ENCODE measurements at regions not wholly inside any gene's neighbourhood (a gene's known extent, or its start where the extent isn't known, plus 50 kb on each side); places are given as distances from the start of the nearest gene placed in this dataset.
A peak's percentile ranks its signal among the peaks of the same experiment; 100 is the strongest.

- Mint-ChIP-seq H3K36me3 (ENCODE audit: low read depth) (no peaks in the 10 kb centered on the region), H3K27me3 (no peaks in the 10 kb centered on the region), H3K9me3 (no peaks in the 10 kb centered on the region), H3K27ac (no peak overlapping the region), H3K4me1 (no peaks in the 10 kb centered on the region), H3K4me3 (no peak overlapping the region)
- ATAC-seq (no peak), DNase-seq (no peak)
These were observed 569.6 kb downstream of the EBF1 start for GRCh38 chr5:158530115-158530514.

DNA sequence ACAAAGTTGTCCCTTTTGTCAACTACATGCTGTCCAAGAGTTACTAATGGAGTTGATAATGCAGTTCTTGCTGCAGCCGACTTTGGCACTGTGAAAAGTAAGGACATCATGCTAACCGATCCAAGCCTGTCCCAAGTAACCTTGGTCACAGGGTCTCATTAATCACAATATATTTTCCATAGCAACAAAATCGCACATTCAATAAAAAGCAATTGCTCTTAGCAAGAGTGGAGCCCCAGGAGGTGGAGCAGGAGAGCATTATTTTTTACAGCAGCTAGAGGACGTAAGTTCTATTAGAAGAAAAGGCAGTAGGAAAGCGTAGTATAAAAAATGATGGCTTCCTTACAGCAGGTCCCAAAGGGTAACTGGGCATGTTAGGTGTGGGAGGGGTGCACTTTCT lies 570.3 kb downstream of the EBF1 start:
- H3K36me3 Mint-ChIP-seq (ENCODE audit: low read depth) = no peaks in the 10 kb centered on the region
- DNase-seq = no peak
- no peaks in the 10 kb centered on the region for H3K4me1 Mint-ChIP-seq
- no peaks in the 10 kb centered on the region for H3K9me3 Mint-ChIP-seq
- H3K4me3 Mint-ChIP-seq = no peak overlapping the region
- no peak for ATAC-seq
- H3K27ac Mint-ChIP-seq = no peak overlapping the region
- H3K27me3 Mint-ChIP-seq = no peaks in the 10 kb centered on the region

DNA sequence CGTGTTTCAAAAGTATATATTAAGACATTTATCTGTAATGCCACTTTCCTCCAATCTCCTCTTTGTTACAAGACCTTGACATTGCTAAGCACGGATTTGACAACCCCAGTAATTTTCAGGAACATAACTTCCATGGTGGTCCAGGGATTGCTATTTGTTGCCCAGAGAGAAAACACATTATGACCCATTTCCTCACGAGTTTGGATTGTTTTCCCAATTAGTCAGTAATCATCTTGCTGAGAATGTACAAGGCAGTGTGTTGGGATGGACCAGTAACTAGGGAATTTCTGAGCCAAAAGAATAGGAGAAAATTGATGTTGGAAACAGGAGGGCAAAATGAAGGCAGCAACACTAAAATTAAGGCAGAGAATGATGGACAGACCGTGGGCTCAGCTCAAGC lies 574.1 kb downstream of the EBF1 start:
- Mint-ChIP-seq H3K9me3 (no peaks in the 10 kb centered on the region), H3K27me3 (no peaks in the 10 kb centered on the region), H3K27ac (no peak overlapping the region), H3K4me3 (no peak overlapping the region), H3K36me3 (ENCODE audit: low read depth) (no peaks in the 10 kb centered on the region), H3K4me1 (no peaks in the 10 kb centered on the region)
- ATAC-seq (no peak), DNase-seq (no peak)

GRCh38 chr5:158524070-158524469 lies 575.6 kb downstream of the EBF1 start:
- H3K36me3 Mint-ChIP-seq (ENCODE audit: low read depth) = no peaks in the 10 kb centered on the region
- no peak overlapping the region for H3K4me3 Mint-ChIP-seq
- H3K9me3 Mint-ChIP-seq = no peaks in the 10 kb centered on the region
- no peaks in the 10 kb centered on the region for H3K27me3 Mint-ChIP-seq
- no peak overlapping the region for H3K27ac Mint-ChIP-seq
- ATAC-seq (no peak), DNase-seq (no peak)
- H3K4me1 Mint-ChIP-seq = no peaks in the 10 kb centered on the region

GRCh38 chr5:158522776-158523175 lies 576.9 kb downstream of the EBF1 start:
- H3K27ac Mint-ChIP-seq = no peak overlapping the region
- H3K4me3 Mint-ChIP-seq = no peak overlapping the region
- ATAC-seq (no peak), DNase-seq (no peak)
- H3K27me3 Mint-ChIP-seq = no peaks in the 10 kb centered on the region
- H3K36me3 Mint-ChIP-seq (ENCODE audit: low read depth) = no peaks in the 10 kb centered on the region
- H3K4me1 Mint-ChIP-seq = no peaks in the 10 kb centered on the region
- H3K9me3 Mint-ChIP-seq = no peaks in the 10 kb centered on the region

DNA sequence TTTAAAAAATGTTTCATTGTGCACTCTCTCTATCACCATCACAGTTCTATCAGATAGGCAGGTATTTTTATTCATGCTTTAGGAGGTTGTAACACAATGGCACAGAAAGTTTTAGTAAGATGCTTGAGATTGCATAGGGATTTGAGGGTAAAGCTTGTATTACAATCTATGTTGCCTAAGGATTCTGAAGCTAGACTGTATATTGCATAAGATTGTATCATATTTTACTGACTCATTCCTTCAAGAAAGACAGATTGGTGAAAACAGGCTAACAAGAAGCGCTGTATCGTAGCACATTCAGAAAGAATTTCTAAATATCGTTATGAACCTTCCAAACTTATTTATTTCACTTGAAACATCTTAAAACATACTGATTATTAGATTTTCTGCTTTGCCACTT lies 577.7 kb downstream of the EBF1 start:
- DNase-seq (no peak), ATAC-seq (no peak)
- H3K27me3 Mint-ChIP-seq = no peaks in the 10 kb centered on the region
- no peak overlapping the region for H3K27ac Mint-ChIP-seq
- no peaks in the 10 kb centered on the region for H3K9me3 Mint-ChIP-seq
- H3K36me3 Mint-ChIP-seq (ENCODE audit: low read depth) = no peaks in the 10 kb centered on the region
- no peaks in the 10 kb centered on the region for H3K4me1 Mint-ChIP-seq
- H3K4me3 Mint-ChIP-seq = no peak overlapping the region

DNA sequence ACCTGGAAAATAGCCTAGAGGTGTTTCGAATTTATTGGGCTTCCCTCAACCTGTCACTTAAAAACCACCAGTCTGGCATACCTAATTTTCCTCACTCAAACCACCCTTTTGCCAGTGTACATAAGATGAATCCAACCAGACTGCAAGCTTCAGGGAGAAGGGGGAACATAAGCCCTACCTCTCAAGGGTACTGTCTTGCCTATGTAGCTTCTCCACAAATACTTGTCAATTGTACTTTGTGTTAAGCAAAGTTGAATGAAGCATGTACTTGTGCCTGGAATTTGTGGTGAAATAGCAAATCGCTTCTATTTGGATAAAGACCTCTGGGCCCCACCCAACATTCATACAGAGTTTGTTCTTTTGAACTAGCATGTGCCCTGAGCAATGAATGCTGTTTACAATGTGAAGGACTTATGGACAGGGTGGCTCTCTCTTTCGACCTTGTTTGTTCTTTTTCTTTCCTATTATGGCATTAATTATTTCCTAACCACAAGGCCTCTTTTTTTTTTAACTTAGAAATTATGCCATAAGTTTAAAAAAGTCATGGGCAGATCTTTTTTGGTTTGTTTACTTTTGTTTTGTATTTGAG lies 580.2 kb downstream of the EBF1 start:
- Mint-ChIP-seq H3K36me3 (ENCODE audit: low read depth) (no peaks in the 10 kb centered on the region), H3K27ac (no peak overlapping the region), H3K4me1 (peaks cover 8% of the 10 kb centered on the region), H3K4me3 (no peak overlapping the region), H3K27me3 (no peaks in the 10 kb centered on the region), H3K9me3 (no peaks in the 10 kb centered on the region)
- ATAC-seq (no peak), DNase-seq (no peak)

GRCh38 chr5:158516521-158516920 lies 583.2 kb downstream of the EBF1 start:
- ATAC-seq = no peak
- no peak overlapping the region for H3K27ac Mint-ChIP-seq
- no peak for DNase-seq
- H3K36me3 Mint-ChIP-seq (ENCODE audit: low read depth) = no peaks in the 10 kb centered on the region
- H3K9me3 Mint-ChIP-seq = no peaks in the 10 kb centered on the region
- H3K4me1 Mint-ChIP-seq = peaks cover 37% of the 10 kb centered on the region
- no peak overlapping the region for H3K4me3 Mint-ChIP-seq
- no peaks in the 10 kb centered on the region for H3K27me3 Mint-ChIP-seq

GRCh38 chr5:158514986-158515359 lies 584.7 kb downstream of the EBF1 start:
- peak overlapping the region; percentile 85 for H3K27ac Mint-ChIP-seq
- no peaks in the 10 kb centered on the region for H3K36me3 Mint-ChIP-seq (ENCODE audit: low read depth)
- no peak overlapping the region for H3K4me3 Mint-ChIP-seq
- DNase-seq = no peak
- ATAC-seq = no peak
- H3K4me1 Mint-ChIP-seq = peaks cover 41% of the 10 kb centered on the region
- H3K27me3 Mint-ChIP-seq = no peaks in the 10 kb centered on the region
- H3K9me3 Mint-ChIP-seq = no peaks in the 10 kb centered on the region

GRCh38 chr5:158514319-158514985 lies 585.3 kb downstream of the EBF1 start:
- Mint-ChIP-seq H3K27ac (peak overlapping the region; percentile 85), H3K27me3 (no peaks in the 10 kb centered on the region), H3K9me3 (no peaks in the 10 kb centered on the region), H3K4me3 (peak overlapping the region; percentile 22), H3K4me1 (peaks cover 41% of the 10 kb centered on the region), H3K36me3 (ENCODE audit: low read depth) (no peaks in the 10 kb centered on the region)
- peak; percentile 82 for ATAC-seq
- no peak for DNase-seq

DNA sequence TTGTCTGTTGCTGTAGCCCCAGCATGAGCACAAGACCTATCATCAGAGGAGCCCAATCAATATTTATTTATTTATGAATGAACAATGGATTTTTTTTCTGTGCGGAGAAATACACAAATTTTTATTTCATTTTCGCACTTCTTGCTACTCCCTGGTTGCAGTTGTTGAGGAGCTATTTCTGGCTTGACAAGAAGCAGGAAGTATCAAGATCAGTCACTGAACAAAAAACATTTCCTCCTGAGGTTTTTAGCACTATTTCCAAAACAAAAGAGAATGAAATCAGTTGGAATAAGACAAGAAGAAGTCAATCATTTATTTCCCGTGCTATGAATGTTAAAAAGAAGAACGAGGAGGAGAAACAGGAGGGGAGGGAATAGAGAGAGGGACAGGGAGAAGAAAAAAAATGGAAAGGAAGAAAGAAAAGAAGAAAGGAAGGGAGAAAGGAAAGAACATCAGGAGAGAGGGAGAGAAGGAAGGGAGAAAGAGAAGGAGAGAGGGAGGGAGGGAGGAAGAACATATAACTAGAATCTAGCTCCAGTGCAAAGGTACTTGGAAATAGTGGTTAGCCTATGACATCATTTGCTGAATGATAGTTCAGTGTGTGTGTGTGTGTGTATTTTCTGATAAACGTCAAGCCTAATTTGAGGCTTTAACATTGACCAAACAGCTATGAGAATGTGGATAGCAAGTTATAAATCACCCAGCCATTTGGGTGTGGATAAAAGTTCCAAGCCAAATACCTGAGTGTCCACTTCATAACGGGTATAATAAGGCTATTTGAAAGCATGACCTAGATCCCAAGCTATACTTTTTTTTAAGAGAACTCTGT lies 586.0 kb downstream of the EBF1 start:
- no peaks in the 10 kb centered on the region for H3K36me3 Mint-ChIP-seq (ENCODE audit: low read depth)
- no peaks in the 10 kb centered on the region for H3K9me3 Mint-ChIP-seq
- H3K27ac Mint-ChIP-seq = peak overlapping the region; percentile 85
- ATAC-seq = no peak
- H3K27me3 Mint-ChIP-seq = no peaks in the 10 kb centered on the region
- DNase-seq = no peak
- H3K4me1 Mint-ChIP-seq = peaks cover 41% of the 10 kb centered on the region
- H3K4me3 Mint-ChIP-seq = peak overlapping the region; percentile 59

- peaks cover 11% of the 10 kb centered on the region for H3K9me3 Mint-ChIP-seq
- H3K4me1 Mint-ChIP-seq = peaks cover 41% of the 10 kb centered on the region
- no peak for ATAC-seq
These were observed 588.3 kb downstream of the EBF1 start for GRCh38 chr5:158511454-158511853.

GRCh38 chr5:158510479-158510878 lies 589.2 kb downstream of the EBF1 start:
- ATAC-seq (no peak), DNase-seq (no peak)
- Mint-ChIP-seq H3K36me3 (ENCODE audit: low read depth) (no peaks in the 10 kb centered on the region), H3K4me3 (no peak overlapping the region), H3K27me3 (no peaks in the 10 kb centered on the region), H3K9me3 (peaks cover 20% of the 10 kb centered on the region), H3K27ac (no peak overlapping the region), H3K4me1 (peaks cover 38% of the 10 kb centered on the region)

More at GRCh38 chr5:158511454-158511853, 588.3 kb downstream of the EBF1 start:
- H3K36me3 Mint-ChIP-seq (ENCODE audit: low read depth) = no peaks in the 10 kb centered on the region
- DNase-seq = no peak
- no peak overlapping the region for H3K4me3 Mint-ChIP-seq
- no peak overlapping the region for H3K27ac Mint-ChIP-seq
- no peaks in the 10 kb centered on the region for H3K27me3 Mint-ChIP-seq

- Mint-ChIP-seq H3K36me3 (ENCODE audit: low read depth) (no peaks in the 10 kb centered on the region), H3K4me1 (peaks cover 6% of the 10 kb centered on the region), H3K4me3 (no peak overlapping the region), H3K27ac (no peak overlapping the region), H3K27me3 (no peaks in the 10 kb centered on the region), H3K9me3 (peaks cover 27% of the 10 kb centered on the region)
- no peak for ATAC-seq
- no peak for DNase-seq
These were observed 593.1 kb downstream of the EBF1 start for GRCh38 chr5:158506648-158507047.

DNA sequence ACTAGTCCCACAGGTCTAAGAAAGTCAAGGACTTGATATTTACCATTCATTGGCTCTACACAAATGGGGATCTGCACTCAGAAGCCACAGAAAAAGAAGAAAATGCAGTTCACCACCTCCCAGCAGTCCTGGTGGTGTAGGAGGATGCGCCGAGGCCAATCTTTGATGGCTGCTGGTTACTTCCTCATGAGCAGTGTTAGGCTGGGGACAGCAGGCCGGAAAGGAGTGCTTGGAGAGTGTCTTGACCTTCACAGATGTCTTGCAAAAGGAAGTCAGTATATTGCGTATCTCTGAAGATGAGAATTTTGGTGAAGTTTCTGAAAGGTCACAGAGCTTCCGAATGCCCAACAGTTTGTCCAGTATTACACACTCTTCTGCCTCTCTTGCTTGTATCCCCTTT lies 597.0 kb downstream of the EBF1 start:
- Mint-ChIP-seq H3K27ac (no peak overlapping the region), H3K9me3 (peaks cover 27% of the 10 kb centered on the region), H3K27me3 (no peaks in the 10 kb centered on the region), H3K4me1 (no peaks in the 10 kb centered on the region), H3K36me3 (ENCODE audit: low read depth) (no peaks in the 10 kb centered on the region), H3K4me3 (no peak overlapping the region)
- DNase-seq (no peak), ATAC-seq (no peak)
